ENCODE measurements at regions not wholly inside any gene's neighbourhood (a gene's known extent, or its start where the extent isn't known, plus 50 kb on each side); places are given as distances from the start of the nearest gene placed in this dataset.

DNA sequence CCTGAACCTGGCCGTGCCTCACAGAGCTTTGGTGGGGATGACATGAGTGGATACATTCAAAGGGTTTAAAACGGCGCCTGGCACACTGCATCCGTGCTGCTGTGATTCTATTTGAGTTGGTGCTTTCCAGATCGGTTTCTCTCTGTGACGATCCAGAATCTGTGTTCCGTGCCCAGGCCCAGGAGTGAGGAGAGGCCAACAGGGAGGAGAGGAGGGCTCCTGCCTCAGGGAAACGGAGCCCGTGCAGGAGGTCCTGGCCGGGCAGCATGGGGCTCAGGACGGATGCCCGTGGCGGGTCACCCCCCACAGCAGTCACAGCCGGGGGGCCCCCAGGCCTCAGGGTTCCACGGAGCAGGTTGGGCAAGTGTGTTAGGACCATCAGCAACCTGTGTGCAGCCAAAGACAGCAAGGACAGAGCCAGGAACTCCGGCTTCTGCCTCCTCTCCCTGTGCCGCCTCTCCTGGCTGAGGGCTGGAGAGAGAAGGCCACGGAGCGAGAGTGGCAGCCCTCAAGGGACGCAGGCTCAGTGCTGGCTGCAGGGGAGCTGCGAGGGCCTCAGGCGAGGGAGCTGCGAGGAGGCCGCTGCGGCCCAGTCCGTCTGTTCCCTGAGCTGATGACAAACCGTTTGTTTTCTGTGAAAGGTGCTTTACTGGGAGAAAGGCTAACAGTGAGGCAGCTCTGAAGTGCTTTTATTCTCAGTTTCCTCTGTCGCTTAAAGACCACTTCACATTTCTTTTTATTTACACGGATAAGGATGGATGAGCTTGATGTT is 99.3 kb downstream of the METRNL start:
- DNase-seq = no peak

DNA sequence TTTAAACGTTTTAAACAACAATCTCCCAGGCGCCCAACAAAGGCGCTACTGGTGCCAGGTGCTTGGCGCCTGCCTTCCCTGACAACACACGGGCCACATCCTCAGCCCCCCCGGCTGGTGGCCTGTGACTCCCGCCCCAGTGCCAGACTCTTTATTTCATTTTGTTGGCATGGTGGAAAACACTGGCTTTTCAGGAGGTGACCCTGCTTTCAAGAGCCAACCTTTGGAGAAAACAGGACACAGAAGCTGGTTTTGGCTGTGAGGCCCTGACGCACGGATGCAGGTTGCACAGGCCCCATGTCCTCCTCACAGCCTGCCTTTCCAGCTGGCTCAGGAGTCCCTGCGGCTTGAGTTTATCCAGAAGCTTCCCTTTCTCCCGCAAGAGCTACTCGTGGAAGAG is 100.0 kb downstream of the METRNL start:
- no peak for DNase-seq

DNA sequence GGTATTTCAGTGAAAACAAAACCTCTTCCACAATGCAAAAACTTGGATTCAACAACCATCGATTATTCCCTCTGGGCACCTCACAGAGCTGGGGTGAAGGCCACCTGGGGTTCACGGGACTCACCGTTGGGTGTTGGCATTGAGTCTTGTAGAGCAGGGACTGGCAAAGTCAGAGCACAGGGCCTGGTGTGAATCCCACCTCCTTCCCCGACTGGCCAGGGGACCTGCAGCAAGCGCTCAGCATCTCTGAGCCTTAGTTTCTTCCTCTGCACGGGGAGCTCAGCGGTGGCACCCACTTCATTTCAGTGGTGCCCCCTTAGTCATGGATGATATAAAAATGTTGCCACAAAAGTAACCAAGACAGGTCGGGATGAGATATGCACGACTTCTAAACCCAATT is 100.4 kb downstream of the METRNL start:
- DNase-seq = no peak

DNA sequence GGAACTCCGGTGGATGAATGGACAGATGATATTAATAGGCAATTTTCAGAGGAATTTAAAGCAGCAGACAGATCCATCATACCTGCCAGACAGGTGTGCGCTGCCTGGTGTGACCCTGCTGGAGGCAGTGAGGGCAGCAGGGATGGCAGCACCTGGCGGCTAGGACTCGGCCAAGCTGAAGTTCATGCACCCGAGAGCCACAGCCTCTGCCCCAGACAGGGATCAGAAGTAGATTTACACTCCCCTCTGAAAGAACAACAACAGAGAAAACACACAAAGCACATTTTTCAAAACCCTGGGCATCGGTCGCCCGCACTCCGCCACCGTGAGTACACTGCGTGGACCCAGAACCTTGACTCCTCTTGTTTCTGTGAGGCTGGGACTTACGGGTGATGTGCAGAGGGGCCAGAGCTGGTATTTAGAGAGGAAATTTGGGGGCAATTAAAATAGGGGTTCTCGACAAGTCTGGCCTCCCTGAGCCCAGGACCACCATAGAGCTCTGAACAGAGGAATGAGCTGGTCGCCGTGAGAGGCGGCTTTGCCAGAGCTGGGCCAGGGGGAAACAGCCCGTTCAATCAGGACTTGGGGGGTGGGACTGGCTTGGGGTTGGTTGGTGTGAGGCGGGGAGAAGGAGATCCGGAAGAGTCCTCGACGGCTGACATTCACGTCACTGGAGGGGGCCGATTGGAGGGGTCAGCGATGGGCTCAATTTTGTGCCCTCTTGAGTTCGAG is 101.0 kb downstream of the METRNL start:
- DNase-seq = no peak

DNA sequence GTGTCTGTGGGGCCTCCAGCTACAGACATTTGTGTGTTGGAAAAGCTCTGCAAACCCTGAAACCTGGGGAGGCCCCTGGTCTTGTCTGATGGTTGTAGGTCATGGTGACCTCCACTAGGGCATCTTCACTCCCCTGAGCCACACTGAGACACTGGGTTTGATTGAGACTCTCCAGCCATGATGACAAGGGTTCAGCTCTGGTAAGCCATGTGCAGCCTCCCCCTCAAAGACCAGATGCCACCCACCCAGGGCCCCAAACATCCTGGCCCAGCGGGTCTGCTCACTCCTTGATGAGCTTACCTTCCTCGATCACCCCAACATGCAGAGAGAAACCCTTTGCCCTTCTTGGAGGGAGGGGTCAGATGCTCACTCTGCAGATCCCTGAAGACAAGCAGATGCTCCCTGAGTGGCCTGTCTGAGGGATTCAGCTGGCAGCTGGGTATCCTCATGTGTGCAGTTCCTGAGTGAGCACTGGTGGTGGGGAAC is 101.6 kb downstream of the METRNL start:
- peak; percentile 34 for DNase-seq

DNA sequence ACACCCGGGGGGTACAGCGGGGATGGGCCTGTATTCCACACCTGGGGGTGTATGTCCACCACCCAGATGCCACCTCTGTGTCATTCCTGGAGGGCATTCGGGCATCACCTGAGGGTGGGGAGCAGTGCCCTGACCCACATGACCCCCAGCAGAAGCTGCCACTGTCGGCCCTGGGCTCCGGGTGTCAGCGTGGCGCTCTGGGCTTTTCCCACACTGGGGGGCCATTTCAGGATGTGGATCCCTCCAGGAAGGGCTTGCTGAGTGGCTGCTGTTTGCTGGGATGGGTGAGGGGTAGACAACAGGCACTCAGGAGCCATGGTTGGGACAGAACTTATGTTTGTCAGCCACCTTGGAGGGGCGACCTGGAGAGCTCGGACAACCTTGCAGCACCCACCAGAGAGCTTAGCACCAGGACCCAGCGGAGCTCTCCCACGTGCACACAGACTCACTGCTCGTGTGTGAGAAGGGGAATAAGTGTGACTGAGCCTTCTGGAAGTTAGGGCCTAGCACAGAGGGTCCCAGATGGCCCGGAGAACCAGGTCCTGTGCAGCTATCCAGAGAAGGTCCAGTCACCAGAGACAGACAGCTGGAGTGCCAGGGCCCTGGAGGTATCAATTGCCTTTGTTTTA is 102.7 kb downstream of the METRNL start:
- DNase-seq = no peak

DNA sequence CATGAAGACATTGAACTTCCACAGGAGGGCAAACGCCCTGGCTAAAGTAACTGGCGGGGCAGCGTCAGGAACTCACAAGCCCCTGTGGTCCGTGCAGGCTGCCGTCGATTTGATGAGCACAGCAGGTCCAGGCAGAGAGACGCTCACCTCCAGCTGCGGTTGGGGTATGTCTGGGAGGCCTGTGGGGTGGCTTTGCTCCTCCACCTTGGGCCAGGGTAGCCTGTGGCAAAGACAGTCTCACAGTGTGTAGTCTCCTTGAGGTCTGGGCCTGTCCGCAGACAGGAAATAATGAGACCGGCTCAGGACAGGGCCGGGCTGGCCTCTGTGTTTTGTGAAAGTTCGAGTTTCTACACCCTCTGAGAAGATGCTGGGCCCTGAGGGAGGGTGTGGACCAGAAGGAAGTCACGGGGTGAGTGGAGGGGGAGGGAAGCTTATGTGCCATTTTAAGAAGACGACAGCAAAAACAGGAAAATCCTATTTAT is 103.3 kb downstream of the METRNL start:
- DNase-seq = no peak

DNA sequence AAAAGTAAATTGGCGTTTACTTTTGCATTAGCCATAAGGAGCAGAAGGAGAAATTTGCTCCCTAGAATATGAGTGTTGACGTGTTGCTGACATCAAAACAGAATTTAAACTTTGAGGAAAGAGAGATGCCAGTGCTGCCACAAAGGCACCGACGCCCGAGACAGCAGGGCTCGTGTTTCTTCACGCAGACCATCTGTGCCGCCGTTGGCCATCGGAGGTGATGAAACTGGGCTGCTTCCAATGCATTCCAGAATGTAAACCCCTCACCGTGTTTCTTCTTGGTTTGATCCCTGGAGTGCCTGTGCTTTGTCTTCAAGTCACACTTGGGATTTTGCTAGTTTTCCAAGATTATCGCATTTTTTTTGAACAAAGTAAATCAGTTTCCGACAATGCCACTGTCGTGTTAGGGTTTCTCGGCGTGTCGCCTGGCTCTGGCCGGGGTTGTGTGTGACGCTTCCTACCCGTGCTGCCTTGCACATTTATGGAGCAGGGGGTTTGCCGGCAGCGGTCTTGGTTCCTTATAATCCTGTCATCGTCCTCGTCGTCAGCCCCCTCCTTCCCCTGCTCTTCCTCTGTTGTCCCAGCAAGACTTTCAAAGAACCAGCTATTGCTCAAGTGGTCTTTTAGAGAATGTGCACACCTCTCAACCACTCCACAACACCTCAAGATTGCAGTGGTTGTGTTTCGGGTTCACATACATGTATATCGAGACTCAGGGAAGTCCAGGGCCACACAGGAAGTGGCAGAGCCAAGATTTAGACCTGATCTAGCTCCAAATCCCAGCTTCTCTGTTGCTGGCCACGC is 103.9 kb downstream of the METRNL start:
- DNase-seq = no peak

DNA sequence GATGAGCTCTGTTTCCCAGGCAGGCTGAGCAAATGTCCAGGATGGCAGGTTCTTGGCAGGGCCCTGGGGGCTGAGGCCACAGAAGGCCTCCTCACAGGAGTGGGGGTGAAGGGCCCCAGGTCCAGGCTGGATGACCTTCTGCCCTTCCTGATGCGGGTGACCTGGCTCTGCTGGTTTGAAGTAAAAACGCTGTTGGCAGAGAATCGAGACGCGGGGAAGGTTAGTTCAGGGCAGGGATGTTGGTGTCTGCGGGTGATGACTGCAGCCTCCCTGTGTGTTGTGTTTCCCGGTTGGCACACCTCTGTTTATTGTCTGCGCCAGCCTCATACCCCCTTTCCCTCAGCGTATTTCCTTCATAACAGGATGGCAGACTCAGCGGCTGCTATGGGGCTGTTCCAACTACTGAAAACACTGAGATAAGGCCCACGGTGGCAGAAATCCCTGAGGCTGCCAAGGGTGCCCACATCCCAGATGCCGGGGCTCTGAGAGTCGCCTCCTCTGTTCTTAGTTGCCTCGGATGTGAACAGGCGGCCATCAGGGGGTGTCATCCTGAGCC is 104.6 kb downstream of the METRNL start:
- no peak for DNase-seq

DNA sequence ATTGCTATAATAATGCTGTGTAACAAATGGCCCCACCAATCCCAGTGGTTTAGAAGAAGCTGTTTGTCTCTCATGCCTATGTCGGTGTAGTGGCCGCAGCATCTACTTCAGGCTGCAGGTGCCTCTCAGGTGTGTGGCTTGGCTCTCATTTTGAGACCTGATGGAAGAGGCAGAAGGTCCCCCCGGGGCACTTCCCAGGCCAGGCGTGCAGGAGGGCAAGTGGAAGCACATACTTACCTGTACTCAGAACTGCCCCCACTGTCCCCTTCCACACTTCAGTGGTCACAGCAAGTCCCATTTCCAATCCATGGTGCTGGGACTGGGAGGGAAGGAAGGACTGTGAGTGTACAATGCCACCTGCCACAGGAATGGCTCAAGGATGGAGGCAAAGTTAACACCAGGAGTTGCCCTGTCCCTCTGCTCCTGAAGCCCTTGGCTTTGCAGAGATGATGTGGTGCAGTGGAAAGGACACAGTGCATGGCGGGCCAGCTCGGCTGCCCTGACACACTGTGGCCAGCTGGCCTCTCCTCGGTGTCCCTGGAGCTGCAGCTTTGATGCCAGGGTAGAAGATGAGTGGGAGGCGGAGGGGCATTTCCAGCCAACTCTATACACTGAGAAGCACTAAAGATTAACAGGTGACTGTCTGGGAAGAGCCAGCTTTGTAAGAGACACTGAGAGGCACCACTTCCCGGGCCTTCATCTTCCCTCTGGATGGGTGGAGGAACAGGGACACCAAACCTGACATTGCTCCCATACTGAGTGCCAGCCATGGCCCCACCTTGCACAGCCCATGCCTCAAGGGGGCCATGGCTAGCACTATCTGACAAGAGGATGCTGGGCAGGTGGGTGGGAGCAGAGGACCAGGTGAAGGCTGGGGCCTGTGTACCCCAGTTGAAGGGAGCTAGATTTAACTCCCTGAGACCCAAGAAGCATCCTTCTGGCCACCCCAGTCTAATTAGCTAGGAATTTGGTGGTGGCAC is 105.9 kb downstream of the METRNL start:
- no peak for DNase-seq

DNA sequence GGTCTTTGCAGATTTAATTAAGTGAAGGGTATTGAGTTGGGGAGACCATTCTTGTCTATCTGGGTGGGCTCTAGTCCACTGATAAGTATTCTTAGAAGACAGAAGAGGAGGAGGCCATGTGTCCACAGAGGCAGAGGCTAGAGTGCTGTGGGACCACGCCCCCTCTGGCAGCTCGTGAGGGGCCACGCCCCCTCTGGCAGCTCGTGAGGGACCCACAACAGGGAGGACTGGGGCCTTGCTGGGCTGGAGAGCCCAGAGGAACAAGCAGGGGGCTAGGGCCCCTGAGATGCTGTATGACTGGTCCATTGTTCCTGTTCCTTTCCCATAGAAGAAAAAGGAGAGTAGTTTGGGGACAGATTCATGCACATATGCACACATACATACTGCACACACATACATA is 106.8 kb downstream of the METRNL start:
- peak; percentile 44 for DNase-seq

DNA sequence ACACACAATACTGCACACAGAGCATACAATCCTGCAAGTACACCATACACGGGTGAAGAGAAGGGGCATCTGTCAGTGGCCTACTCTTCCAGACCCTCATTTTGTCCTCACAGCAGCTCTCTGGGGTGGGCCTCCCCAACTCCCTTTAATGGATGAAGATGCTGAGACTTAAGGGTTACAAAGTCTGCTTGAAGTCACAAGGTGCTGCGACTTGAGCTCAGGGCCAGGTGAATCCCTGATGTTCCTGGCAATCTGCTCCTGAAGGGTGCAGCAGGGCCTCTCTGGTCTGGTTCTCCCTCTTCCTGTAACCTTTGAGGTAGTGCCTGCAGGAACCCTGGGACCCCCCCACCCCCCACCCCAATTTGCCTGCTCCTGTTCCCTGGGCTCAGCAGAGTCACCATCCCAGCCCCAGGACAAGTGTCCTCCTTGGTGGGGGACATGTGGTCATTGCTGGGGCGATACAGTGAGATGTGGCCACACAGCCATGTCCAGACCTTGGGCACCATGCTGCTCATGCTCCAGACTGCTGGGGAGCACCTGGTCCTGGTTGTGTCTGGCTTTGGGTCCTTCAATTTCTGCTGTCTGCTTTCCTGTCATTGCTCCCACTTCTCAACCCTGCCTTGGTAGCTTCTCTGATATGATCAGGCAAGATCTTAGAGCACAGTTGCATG is 107.5 kb downstream of the METRNL start:
- no peak for DNase-seq

DNA sequence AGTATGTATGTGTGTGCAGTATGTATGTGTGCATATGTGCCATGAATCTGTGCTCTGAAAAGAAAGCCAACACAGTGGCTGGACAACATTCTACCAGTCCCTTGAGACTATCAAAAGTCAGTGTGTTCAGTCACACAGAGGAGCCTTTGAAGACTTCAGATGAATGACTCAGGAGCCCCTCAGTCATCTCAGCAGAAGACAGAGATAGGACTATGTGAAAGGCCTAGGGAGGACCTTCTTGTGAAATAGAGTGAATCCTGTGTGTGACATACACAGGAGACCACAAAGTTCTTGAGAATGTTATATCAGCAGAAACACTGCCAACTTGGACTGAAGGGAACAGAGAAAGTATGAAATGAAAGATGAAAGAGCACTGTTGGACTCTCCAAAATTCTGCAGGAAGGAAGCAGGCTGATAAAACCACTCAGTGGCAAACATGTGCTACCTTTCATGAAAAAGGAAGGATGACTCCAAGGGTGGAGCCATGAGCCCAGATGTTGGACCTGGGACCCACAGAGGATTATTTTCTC is 108.4 kb downstream of the METRNL start:
- DNase-seq = no peak

DNA sequence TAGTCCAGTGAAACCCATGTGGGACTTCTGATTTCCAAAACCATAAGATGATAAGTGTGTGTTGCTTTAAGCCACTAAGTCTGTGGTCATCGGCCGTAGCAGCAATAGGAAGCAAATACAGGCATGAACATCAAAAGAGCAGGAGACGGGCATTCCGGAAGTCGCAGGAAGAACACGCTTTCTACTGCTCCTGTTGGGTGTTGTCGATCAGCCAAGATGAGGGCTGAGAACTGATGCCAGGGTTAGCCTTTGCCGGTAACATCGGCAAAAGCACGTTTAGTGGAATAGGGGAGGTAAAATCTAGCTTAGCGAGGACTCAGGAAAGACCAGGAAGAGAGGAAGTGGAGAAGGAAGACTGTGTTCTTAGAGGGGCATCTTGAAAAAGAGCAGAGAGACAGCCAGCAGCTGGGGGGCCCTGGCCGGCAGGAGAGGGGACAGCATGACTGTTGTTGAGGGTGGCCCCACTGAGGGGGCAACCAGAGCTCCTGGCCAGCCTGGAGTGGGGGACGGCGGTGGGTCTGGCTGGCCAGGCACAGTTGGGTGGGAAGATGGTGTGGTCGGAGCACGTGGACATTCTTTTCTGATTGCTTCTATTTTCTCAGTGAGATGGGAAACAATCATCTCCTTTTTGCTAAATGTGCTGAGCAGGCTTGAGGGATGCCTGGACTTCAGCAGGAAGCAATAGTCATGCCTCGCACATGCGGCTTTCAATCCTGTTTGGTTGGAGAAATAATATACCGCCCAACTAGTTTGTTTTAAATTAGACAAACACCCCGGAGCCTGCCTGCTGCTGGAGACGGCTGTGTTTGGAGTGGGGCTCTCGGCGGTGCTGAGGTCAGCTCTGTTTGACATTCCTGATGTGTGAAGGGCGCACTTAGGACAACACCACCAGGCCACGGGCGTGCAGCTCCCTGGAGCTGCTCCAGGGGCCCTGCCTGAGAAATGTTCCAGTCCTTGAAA is 109.9 kb downstream of the METRNL start:
- no peak for DNase-seq

DNA sequence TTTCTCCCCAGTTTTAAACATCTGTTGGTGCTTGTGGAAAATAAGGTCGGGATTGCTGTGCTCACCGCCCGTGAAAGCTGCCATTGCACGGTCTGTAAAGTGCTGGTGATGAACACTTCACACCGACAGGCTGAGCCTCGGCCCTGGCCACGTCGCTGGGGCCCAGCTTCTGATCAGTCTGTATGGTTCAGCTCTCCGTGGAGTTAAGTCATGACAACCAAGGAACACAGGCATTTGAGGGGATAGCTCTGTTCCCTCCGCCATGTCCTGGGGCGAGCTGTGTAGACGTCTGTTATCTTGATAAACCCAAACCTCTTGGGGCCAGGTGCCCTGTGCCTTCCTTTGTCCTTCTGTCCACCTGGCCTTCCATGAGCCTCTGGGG is 110.6 kb downstream of the METRNL start:
- DNase-seq = no peak

DNA sequence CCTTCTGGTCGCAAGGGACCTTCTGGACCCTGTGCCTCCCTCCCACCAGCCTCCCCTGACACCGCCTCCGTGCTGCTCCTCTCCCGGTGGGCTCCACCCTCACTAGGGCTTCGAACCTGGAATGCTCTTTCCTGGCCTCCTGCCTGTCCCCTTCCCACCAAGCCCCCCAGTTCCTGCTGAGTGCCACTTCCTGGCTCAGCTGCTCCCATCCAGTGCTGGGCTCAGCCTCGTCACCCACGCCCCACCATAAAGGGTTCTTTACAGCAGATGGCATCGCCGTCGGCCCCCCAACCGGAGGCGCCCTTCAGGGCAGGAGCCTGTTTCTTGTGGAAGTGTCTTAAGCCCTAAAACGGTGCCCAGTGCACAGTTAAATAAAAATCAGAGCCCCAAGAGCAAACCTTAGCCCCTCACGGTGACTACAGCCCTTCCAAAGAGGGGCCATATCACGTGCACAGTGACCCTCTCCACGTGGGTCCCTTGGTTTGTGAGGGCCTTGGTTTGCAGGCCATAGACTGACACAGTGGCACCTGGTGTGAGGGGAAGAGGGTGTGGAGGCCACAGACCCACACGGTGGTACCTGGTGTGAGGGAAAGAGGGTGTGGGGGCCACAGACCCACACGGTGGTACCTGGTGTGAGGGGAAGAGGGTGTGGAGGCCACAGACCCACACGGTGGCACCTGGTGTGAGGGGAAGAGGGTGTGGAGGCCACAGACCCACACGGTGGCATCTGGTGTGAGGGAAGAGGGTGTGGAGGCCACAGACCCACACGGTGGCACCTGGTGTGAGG is 111.4 kb downstream of the METRNL start:
- DNase-seq = no peak

DNA sequence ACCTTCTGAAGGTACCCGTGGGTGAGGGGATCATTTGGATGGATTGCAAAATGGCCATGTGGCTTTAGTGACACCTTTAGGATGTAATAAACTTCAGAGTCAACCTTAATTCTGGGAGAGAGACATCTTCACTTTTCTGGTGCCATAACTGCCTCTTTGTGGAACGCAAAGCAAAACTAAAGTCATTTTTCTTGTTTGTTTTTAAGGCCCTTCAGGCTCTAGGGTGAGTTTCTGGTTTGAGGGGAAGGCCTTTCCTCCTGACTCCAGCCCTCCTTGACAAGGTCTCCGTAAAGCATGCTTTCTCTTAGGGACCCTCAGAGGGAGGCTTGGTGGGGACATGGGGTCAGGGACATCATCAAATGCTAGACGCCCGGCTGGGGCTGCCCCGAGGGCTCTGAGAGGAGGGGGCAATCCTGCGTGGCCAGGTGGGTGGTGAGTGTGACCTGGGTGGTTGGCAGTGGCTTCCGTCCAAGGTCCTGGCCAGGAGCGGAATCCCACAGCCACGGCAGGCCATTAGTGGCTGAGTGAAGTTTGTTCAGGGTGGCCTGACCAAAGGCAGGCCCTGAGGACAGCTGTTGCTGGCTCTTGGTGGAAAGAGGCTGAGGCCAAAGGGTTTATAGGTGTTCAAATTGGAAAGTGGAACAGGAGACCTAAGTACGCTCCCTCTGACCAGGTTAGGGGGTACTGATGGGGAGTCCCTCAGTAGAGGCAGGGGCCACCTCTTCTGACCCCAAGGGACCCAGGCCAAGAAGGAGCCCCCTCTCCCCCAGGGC is 112.2 kb downstream of the METRNL start:
- no peak for DNase-seq

Data from hematopoietic multipotent progenitor cell treated with erythropoietin and hydrocortisone succinate and interleukin-3 and kit ligand, for 6 days (in vitro differentiated cells).